ENCODE measurements at regions not wholly inside any gene's neighbourhood (a gene's known extent, or its start where the extent isn't known, plus 50 kb on each side); places are given as distances from the start of the nearest gene placed in this dataset.

GRCh38 chr10:131563411-131563810 is 251.9 kb upstream of the TCERG1L start:
- peak; percentile 11 for DNase-seq (ENCODE audit: low spot score)

DNA sequence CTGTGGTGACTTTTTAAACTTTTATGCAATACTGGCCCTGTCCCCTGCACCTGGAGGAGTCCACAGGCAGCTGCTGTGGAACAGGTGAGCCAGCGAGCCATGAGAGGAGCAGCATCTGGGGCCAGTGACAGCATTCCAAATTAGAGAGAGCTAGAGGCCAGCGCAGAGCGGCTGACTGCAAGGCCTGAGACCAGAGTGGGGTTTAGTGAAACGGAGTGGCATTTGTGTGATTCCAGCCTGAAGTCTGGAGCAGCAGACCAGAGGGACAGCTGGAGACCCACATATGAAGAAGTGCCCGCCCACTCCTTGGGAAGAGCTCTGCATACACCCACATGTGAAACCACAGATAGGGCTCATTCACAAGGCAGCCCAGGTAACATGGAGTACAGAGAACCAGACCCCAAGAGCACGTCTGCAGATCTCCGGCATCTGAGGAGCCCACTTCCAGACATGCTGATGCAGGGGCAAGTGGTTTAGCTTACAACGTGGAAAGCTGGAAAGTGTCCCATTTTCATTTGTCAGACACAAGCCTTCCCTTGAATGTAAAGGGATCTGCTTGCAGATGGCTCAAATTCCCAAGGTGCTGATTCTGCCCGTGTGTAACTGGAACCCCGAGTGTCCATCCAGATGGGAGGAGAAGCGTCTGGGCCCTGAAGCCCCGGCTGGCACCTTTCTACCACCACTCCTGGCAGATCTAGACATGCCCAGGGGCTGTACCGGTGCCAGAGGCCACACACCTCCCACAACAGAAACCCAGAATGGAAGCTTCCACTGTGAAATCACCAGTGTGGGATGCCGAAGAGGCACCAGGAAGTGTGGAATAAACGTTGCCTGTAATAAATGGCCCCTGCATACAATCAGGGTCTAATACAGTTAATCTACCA is 256.0 kb upstream of the TCERG1L start:
- peak; percentile 30 for DNase-seq (ENCODE audit: low spot score)

GRCh38 chr10:131568866-131569265 is 257.3 kb upstream of the TCERG1L start:
- peak; percentile 35 for DNase-seq (ENCODE audit: low spot score)

DNA sequence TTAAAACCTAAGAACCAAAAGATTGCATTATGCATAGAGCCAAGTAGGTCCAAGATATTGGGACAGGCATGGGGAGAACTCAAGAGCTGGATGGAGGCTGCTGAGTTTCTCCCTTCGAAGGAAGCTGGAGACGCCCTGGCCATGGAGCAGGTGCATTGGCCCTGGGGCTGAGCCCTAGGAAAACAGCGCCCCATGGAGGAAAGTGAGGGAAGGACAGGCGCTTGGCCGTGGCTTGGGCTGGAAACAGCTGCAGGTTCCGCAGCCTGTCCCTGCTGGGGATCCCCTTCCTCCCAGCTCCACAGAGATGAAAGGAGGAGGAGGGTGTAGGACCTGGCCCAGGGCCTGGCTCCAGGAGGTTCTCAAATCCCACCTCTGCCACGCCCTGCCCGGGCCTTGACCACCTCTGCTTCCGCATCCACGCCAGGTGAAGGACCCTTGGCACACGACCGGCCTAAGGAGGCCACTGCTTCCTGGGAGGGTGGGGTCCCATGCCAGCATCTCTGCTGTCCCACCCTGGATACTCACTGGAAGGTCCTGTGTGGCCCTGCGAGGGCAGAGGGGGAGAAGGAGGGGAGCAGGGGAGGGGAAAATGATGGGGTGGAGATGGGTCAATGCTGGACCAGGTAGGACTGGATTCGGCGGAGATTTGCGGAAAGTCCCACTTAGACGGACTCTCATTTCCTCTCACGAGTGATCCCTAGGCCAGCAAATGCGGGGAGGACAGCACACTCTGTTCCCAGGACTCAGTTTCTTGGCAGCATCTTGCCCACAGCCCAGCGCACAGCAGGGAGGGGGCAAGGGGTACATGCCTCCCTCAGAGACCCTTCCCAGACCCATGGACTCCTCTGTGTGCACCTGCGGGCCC is 258.6 kb upstream of the TCERG1L start:
- DNase-seq (ENCODE audit: low spot score), result peak; percentile 79

DNA sequence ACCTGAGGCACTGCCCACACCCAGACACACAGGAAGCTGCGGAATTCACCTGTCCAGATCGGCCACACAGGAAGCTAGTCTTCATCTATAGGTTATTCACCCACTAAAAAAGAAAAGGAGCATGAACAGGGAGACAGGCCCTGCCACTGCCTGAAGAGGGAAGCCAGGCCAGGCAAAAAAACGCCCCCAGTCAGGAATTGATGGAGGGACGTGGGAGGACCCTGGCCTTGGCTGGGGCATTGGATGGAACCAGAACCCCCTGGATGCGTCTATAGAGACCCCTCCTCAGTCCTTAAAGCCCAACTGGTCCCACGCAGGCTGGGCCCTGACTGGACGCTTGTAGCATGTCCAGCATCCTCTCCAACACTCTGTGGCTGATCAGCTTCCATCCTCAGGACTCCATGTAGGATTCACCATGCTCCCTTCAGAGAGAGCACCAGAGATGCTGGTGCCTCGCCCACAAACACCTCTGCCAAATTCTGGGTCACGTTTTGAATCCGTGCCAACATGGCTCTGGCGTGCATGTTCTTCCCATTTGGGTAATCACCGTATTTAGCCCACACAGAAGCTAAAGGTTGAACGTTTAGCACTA is 259.3 kb upstream of the TCERG1L start:
- peak; percentile 26 for DNase-seq (ENCODE audit: low spot score)

DNA sequence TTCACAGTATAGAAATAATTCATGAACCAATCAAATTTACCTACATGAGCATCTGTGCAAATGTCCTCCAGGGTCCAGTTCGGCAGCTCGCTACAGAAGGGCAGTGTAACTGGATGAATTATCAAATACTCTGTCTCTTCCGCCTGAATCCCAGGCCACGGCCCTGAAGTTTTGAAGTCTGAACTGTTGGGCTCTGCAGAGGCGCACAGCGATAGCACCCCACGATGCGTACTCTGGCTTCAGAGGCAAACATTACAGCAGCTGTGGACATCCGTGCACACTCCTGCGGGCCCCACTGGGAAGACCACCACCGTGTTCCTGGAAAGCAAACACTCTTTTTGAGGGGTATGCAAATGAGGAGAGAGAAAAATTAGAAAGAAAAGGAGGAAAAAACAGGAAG is 259.8 kb upstream of the TCERG1L start:
- DNase-seq (ENCODE audit: low spot score), result peak; percentile 20

GRCh38 chr10:131571865-131572264 is 260.3 kb upstream of the TCERG1L start:
- peak; percentile 17 for DNase-seq (ENCODE audit: low spot score)

DNA sequence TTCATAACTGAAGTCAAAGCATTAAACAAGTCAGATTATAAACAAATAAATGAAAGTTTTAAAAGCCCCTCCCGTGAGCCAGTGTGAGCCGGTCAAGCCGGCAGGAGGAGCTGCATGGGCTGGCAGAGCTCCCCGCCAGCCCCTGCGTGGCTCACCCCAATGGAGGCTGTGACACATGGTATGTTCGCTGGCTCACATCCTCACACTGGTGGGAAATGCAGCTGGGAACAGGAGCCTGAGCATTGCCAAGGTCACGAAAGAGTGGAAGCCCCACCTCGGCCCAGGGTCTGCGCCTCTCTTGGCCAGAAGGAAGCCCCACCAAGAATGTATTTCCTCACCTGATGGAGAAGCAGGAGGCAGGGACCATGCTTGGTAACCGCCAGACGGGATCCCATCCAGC is 261.7 kb upstream of the TCERG1L start:
- DNase-seq (ENCODE audit: low spot score), result peak; percentile 27

DNA sequence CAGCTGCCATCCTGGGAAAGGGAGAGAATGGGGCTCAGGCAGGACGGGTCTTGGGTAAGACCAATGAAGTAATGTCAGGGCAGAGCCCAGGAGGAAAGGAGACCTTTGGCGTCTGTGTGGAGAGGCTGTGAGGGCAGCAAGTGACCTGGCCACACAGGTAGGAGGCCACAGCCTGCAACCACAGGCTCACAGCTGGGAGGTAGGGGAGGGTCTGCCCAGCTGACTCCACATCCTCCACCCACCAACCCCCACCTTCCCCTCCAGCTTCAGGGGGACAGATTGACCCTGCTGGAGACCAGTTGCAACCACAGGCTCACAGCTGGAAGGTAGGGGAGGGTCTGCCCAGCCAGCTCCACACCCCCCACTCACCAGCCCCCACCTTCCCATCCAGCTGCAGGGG is 262.2 kb upstream of the TCERG1L start:
- peak; percentile 43 for DNase-seq (ENCODE audit: low spot score)

- DNase-seq (ENCODE audit: low spot score), result peak; percentile 43
Measured at GRCh38 chr10:131574363-131574706, 262.8 kb upstream of the TCERG1L start.

GRCh38 chr10:131574707-131575430 is 263.3 kb upstream of the TCERG1L start:
- DNase-seq (ENCODE audit: low spot score), result peak; percentile 40

- peak; percentile 13 for DNase-seq (ENCODE audit: low spot score)
Measured at GRCh38 chr10:131575877-131576276, 264.4 kb upstream of the TCERG1L start.

- peak; percentile 31 for DNase-seq (ENCODE audit: low spot score)
Measured at GRCh38 chr10:131576341-131577177, 265.0 kb upstream of the TCERG1L start.

DNA sequence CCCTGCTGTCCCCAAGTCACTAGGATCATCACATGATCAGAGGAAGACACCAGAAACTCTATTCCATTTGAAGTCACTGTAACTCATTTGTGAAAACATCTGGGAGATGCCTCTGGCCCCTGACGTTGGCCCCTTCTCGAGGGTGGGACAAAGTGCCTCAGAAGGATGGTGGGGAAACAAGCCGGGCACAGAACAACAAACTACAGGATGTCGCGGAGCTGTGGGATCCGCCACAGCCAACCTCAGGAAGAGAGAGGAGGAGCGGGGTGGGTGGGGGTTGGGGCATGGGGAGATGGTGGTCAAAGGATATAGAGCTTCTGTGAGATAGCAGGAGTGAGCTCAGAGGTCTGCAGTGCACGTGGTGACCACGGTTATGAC is 265.6 kb upstream of the TCERG1L start:
- DNase-seq (ENCODE audit: low spot score), result peak; percentile 19

DNA sequence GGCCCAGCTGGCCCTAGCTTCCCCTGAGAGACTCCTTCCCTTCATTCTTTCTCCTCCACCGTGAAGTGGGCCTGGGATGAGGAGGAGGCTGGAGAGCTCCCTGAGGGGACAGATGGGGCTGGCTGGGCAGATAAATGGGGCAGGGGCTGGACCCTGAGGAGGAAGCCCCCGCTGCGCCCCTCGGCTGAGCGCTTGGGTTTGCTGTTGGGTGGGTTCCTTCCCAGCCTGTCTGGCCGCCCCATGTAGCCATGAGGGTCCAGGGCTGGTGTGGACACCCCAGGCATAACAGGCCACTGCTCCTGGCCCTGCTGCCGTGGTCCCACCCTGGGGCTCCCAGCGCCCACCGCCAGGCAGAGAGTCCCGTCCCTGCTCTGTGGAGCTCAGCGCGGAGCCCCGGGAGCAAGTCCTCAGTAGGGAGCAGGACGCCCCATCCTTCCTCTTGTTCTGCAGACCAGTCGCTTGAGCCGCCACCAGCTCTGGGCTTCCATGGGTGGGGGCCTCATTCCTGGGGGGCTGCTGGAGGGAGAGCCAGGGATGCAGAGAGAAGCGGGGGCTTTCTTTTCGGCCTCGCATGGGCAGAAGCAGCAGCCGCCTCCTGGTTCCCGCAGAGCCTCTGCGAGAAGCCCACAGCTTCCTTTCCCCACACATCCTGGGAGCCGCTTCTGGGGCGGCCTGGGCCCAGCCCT is 266.4 kb upstream of the TCERG1L start:
- peak; percentile 35 for DNase-seq (ENCODE audit: low spot score)

- DNase-seq (ENCODE audit: low spot score), result peak; percentile 30
Measured at GRCh38 chr10:131578472-131578970, 267.0 kb upstream of the TCERG1L start.

DNA sequence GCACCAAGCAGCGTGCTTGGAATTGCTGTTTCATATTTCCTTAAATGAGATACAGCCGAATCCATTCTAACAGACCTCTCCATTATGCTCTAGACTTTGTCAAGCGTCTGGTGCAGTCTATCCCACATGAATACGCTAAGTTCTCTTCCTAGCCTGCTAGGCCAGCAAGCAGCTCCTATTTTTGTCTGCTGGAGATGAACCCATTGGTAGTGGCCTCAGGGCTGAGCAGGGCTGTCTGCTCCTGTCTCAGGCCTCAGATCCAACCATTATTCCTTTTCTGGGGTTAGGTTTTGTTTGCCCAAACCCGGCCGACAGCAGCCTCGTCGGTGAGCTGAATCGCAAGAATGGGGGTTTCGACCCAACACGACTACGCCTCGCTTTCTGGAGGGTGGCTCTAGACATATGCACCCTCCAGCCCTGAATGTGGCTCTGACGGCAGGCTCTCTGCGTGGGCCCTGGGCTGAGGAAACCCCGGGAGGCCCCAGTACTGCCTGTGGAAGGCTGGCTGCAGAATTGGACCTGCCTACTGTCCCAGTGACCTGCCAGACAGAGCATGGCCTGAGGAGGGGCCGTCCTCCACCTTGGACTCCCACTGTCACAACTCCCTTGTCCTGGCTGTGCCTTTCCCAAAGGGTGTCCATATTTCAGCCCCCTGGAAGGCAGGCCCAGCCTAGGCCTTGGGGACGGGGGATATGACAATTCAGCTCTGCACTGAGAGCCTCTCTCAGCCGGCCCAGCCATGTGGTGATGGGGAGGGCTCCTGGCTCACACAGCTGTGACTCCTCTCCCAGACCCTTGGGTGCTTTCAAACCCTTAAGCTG is 267.9 kb upstream of the TCERG1L start:
- DNase-seq (ENCODE audit: low spot score), result peak; percentile 47

GRCh38 chr10:131580076-131580652 is 268.6 kb upstream of the TCERG1L start:
- peak; percentile 43 for DNase-seq (ENCODE audit: low spot score)

DNA sequence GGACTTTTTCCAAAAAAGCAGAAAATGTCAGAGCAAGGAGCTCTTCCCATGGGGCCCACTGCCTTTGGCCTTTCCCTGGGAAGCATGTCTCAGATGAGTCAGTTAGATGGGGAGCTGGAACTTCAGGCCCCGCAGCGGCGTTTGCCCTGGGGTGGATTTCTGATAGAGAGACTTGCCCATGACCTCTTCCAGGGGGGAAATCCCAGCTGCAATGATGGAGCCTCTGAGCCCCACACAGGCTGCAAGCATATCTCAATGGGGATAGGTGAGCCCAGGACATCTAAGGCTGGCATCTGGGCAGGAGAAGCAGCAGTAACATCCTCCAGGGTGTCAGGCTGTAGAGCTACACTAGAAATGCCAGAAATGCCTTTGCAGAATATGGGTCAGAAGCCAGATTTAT is 269.2 kb upstream of the TCERG1L start:
- peak; percentile 34 for DNase-seq (ENCODE audit: low spot score)

Data from ecto neural progenitor cell (in vitro differentiated cells).